Uterus (tissue), 3 donors: ENCODE measurements at regions not wholly inside any gene's neighbourhood (a gene's known extent, or its start where the extent isn't known, plus 50 kb on each side); places are given as distances from the start of the nearest gene placed in this dataset.

ENCODE experiments used
- DNase-seq, 2 donors: peaks; one replicate each; pipeline ENCODE4 v3.0.0-alpha.2; 2019 to 2020
- H3K27ac ChIP-seq, 2 donors: fragments of 200-600 bp; sonication (generic); 1 replicate in 1 of 2; 2 replicates in 1 of 2; pipeline ENCODE4 v1.5.1; 2016 to 2018
- H3K27me3 ChIP-seq, 2 donors: fragments of 200-600 bp; sonication (generic); one replicate each; pipeline ENCODE4 v1.5.1; 2018 to 2019; ENCODE audit warnings: control low read depth in 1 of 2
- H3K36me3 ChIP-seq, 2 donors: fragments of 200-600 bp; sonication (generic); one replicate each; pipeline ENCODE4 v1.5.1; 2019; ENCODE audit warnings: control low read depth in 1 of 2
- H3K4me1 ChIP-seq, 2 donors: fragments of 200-600 bp; sonication (generic); one replicate each; pipeline ENCODE4 v1.5.1; 2018 to 2019; ENCODE audit warnings: control low read depth in 1 of 2
- H3K4me3 ChIP-seq, 2 donors: fragments of 200-600 bp; sonication (generic); 1 replicate in 1 of 2; 2 replicates in 1 of 2; pipeline ENCODE4 v1.5.1; 2018 to 2019; ENCODE audit warnings: mild to moderate bottlenecking in 1 of 2
- H3K9me3 ChIP-seq, 2 donors: fragments of 200-600 bp; sonication (generic); one replicate each; pipeline ENCODE4 v1.5.1; 2019; ENCODE audit warnings: control low read depth in 1 of 2
- POLR2A ChIP-seq, 2 donors: fragments of 450-650 bp; IDR thresholded peaks; one replicate each; pipeline ENCODE4 v1.6.1; 2016; ENCODE audit warnings: antibody characterized with exemption in 2 of 2, mild to moderate bottlenecking in 1 of 2, moderate library complexity in 1 of 2
- intact Hi-C: fragments of 100-400 bp; cut with DNase I; formaldehyde crosslinking; loops from one replicate; pipeline ENCODE4 v1.15.1; 2023; ENCODE audit warnings: low total_unique reads
- TF ChIP-seq, protein P1 (sequence below), 4 experiments: fragments of 200-600 bp in 2 of 4; fragments of 450-650 bp in 2 of 4; sonication (generic) in 2 of 4; IDR thresholded peaks; one replicate each; pipeline ENCODE4 v1.5.1; 2016 to 2019; ENCODE audit warnings: antibody characterized with exemption in 4 of 4, mild to moderate bottlenecking in 2 of 4, moderate library complexity in 1 of 4
- donor health status: DM: yes; HTN: yes; CAD: no.

DNA sequence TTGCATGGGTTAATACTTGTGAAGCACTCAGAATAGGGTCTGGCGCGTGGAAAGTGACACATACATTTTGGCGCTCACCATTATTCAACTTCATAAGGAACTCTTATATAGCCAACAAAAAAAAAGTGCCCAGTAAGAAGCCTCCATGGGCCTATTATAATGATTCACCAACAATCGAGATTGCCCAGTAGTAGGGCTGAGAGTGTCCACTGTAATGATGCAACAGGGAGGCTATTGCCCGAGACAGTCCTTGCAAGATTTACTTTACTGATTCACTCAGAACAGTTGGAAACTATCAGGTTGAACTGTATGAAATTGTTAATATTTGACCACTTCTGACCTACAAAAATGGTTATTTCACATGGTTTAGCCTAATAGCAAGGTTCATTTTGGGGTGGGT, 86.0 kb downstream of the PJA1 start:
- TF ChIP-seq, protein P1, sequence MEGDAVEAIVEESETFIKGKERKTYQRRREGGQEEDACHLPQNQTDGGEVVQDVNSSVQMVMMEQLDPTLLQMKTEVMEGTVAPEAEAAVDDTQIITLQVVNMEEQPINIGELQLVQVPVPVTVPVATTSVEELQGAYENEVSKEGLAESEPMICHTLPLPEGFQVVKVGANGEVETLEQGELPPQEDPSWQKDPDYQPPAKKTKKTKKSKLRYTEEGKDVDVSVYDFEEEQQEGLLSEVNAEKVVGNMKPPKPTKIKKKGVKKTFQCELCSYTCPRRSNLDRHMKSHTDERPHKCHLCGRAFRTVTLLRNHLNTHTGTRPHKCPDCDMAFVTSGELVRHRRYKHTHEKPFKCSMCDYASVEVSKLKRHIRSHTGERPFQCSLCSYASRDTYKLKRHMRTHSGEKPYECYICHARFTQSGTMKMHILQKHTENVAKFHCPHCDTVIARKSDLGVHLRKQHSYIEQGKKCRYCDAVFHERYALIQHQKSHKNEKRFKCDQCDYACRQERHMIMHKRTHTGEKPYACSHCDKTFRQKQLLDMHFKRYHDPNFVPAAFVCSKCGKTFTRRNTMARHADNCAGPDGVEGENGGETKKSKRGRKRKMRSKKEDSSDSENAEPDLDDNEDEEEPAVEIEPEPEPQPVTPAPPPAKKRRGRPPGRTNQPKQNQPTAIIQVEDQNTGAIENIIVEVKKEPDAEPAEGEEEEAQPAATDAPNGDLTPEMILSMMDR (IDR thresholded peaks at IDR 0.05): no peak
- no peak for TF ChIP-seq POLR2A (IDR thresholded peaks at IDR 0.05)
- Histone ChIP-seq H3K4me1 (no peaks in the 10 kb centered on the region), H3K9me3 (no peaks in the 10 kb centered on the region), H3K36me3 (no peaks in the 10 kb centered on the region), H3K4me3 (no peak overlapping the region), H3K27me3 (no peaks in the 10 kb centered on the region), H3K27ac (no peak overlapping the region)
- intact Hi-C loops: no loop called here
- DNase-seq: no peak

DNA sequence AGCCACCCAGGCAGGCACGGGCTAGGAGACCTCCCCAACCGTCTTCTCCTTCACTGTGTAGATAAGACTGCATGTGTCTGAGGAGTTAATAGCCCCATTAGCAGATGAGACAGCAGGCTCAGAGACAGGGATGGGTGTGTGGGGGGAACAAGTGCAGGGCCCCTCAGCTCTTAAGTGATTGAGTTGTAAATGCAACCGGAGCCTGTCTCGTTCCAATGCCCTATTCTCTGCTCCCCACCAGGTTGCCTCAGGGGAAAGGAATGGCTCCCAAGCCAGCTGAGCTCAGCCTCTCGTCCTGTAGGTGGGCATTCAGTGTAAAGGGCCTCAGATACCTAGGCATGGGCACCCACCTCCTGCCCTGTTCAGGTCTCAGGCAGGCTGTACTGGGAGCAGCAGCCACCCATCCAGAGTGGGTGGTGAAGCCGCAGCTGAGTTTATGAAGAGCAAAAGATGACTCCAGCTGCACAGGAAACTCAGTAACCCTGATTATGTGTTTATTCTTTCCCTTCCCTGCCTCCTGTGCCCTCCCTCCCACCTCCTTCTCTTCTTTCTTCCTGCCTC, 87.3 kb downstream of the PJA1 start:
- DNase-seq: no peak
- Histone ChIP-seq H3K4me1 (no peaks in the 10 kb centered on the region), H3K4me3 (no peak overlapping the region), H3K27ac (no peak overlapping the region), H3K9me3 (no peaks in the 10 kb centered on the region), H3K36me3 (no peaks in the 10 kb centered on the region), H3K27me3 (no peaks in the 10 kb centered on the region)
- TF ChIP-seq, protein P1 (IDR thresholded peaks at IDR 0.05): no peak
- TF ChIP-seq POLR2A (IDR thresholded peaks at IDR 0.05): no peak
- intact Hi-C loops: no loop called here

DNA sequence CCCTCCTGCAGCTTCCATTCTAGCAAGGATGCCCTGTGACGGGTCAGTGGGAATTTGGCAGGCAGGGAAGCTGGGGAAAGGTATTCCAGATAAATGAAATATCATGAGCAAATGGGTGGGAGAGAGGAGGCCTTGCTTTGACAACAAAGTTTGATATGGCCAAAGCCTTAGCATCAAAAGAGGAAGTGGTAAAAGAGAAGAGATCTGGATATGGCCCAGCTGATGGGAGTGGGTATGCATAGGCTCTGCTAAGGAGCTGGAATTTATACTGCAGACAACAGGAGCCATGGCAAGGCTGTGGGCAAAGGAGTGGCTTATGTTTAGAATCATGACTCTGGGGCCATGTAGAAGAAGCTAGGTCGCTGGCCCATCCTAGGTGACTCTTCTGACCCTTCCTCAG, 89.2 kb downstream of the PJA1 start:
- Histone ChIP-seq H3K9me3 (no peaks in the 10 kb centered on the region), H3K4me1 (no peaks in the 10 kb centered on the region), H3K36me3 (no peaks in the 10 kb centered on the region), H3K27me3 (no peaks in the 10 kb centered on the region), H3K4me3 (no peak overlapping the region), H3K27ac (no peak overlapping the region)
- no peak for DNase-seq
- intact Hi-C loops: no loop called here
- no peak for TF ChIP-seq POLR2A (IDR thresholded peaks at IDR 0.05)
- TF ChIP-seq, protein P1 (IDR thresholded peaks at IDR 0.05): no peak

DNA sequence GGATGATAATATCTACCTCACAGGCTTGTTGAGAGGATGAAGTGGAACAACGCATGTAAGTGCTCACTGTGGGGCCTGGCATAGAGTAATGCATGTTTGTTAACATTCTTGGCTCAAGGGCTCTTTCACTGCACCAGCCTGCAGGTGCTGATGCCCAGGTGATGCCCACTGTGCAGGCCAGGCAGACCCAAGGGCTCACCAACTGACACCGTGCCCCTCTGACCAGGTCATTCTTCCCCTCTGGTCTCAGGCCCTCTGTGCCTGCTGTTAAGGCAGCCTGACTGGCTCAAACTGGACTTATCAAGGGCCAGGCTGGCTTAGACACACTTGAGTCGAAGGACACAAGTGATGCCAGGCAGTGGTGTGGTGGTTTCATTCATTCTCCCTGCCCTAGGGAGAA, 90.5 kb downstream of the PJA1 start:
- Histone ChIP-seq H3K27ac (no peak overlapping the region), H3K27me3 (no peaks in the 10 kb centered on the region), H3K9me3 (no peaks in the 10 kb centered on the region), H3K4me3 (no peak overlapping the region), H3K36me3 (no peaks in the 10 kb centered on the region), H3K4me1 (no peaks in the 10 kb centered on the region)
- intact Hi-C loops: no loop called here
- no peak for DNase-seq
- TF ChIP-seq POLR2A (IDR thresholded peaks at IDR 0.05): no peak
- TF ChIP-seq, protein P1 (IDR thresholded peaks at IDR 0.05): no peak

DNA sequence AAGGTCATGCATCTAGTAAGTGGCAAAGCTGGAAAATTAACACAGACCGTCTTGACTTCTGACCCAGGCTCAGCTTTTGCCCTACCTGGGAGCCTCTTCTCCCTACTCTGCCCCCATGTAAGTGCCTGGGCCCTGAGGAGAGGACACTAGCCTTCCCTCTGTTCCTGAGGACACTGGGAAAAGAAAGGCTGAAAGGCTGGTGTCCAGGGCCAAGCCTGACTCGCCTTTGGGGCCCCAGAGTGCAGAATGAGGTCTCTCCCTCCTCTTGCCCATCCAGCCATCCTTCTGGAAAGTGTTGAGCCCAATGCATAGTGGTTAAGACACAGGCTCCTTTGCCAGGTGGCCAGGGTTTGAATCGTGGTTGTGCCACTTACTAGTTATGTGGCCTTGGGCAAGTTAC, 91.5 kb downstream of the PJA1 start:
- intact Hi-C loops: no loop called here
- H3K27me3 ChIP-seq: no peaks in the 10 kb centered on the region
- H3K36me3 ChIP-seq: no peaks in the 10 kb centered on the region
- H3K9me3 ChIP-seq: no peaks in the 10 kb centered on the region
- DNase-seq: peak in 1 of 2 donors; percentile 4
- TF ChIP-seq, protein P1 (IDR thresholded peaks at IDR 0.05): no peak
- no peak for TF ChIP-seq POLR2A (IDR thresholded peaks at IDR 0.05)
- no peak overlapping the region for H3K27ac ChIP-seq
- H3K4me1 ChIP-seq: no peaks in the 10 kb centered on the region
- H3K4me3 ChIP-seq: no peak overlapping the region
